PFSK-1 (cell line): ENCODE measurements at regions not wholly inside any gene's neighbourhood (a gene's known extent, or its start where the extent isn't known, plus 50 kb on each side); places are given as distances from the start of the nearest gene placed in this dataset.

Experiments used
- FOXP2 ChIP-seq: optimal IDR thresholded peaks from 2 replicates; pipeline ENCODE3; 2011; ENCODE audit warnings: borderline replicate concordance, control low read depth, inconsistent platforms; ENCODE audit not compliant: insufficient read depth; ENCODE audit errors: extremely low read length, extremely low read depth
- POLR2AphosphoS5 ChIP-seq: IDR thresholded peaks from 2 replicates; pipeline ENCODE4 v1.6.1; 2012; ENCODE audit warnings: low read depth, mild to moderate bottlenecking, control low read depth, low read length, moderate library complexity
- REST ChIP-seq, 2 experiments: IDR thresholded peaks; 2 replicates each; pipeline versions ENCODE4 v1.6.1 to v1.8.0; 2011 to 2012; ENCODE audit warnings: low read depth in 2 of 2, low read length in 2 of 2, control low read depth in 1 of 2, inconsistent platforms in 1 of 2, mild to moderate bottlenecking in 1 of 2, moderate library complexity in 1 of 2; ENCODE audit not compliant: insufficient read depth in 1 of 2
- SIN3A ChIP-seq: IDR thresholded peaks from 2 replicates; pipeline ENCODE4 v1.6.1; 2012; ENCODE audit warnings: mild to moderate bottlenecking, low read length, moderate library complexity, borderline replicate concordance; ENCODE audit not compliant: insufficient read depth
- TAF1 ChIP-seq: IDR thresholded peaks from 2 replicates; pipeline ENCODE4 v1.6.1; 2012; ENCODE audit warnings: low read length, control low read depth, borderline replicate concordance; ENCODE audit not compliant: insufficient read depth

- TF ChIP-seq TAF1 (no peak), SIN3A (no peak), REST (IDR thresholded peaks at IDR 0.05; ENCODE audit: insufficient read depth in 1 of 2, low read depth in 2 of 2, low read length in 2 of 2) (no peak), POLR2AphosphoS5 (no peak), FOXP2 (no peak)
Measured at GRCh38 chr14:98112194-98112780, 1159.7 kb downstream of the BCL11B start.

GRCh38 chr14:98114122-98114895 lies 1157.7 kb downstream of the BCL11B start:
- TF ChIP-seq REST (IDR thresholded peaks at IDR 0.05; ENCODE audit: insufficient read depth in 1 of 2, low read depth in 2 of 2, low read length in 2 of 2) (no peak), FOXP2 (no peak), SIN3A (no peak), POLR2AphosphoS5 (no peak), TAF1 (no peak)

- TF ChIP-seq REST (IDR thresholded peaks at IDR 0.05; ENCODE audit: insufficient read depth in 1 of 2, low read depth in 2 of 2, low read length in 2 of 2) (no peak), SIN3A (no peak), TAF1 (no peak), FOXP2 (no peak), POLR2AphosphoS5 (no peak)
Measured at GRCh38 chr14:98114946-98115345, 1157.1 kb downstream of the BCL11B start.

GRCh38 chr14:98118749-98119148 lies 1153.2 kb downstream of the BCL11B start:
- TF ChIP-seq SIN3A (no peak), FOXP2 (no peak), POLR2AphosphoS5 (no peak), REST (IDR thresholded peaks at IDR 0.05; ENCODE audit: insufficient read depth in 1 of 2, low read depth in 2 of 2, low read length in 2 of 2) (no peak), TAF1 (no peak)
